HL-60 (cell line): ENCODE measurements at regions not wholly inside any gene's neighbourhood (a gene's known extent, or its start where the extent isn't known, plus 50 kb on each side); places are given as distances from the start of the nearest gene placed in this dataset.

Experiments used
- CTCF ChIP-seq: IDR thresholded peaks from one replicate; pipeline ENCODE4 v1.5.1; 2011; ENCODE audit warnings: low read length, control low read depth, inconsistent platforms; ENCODE audit not compliant: insufficient read depth
- POLR2AphosphoS5 ChIP-seq: IDR thresholded peaks from 2 replicates; pipeline ENCODE4 v1.6.1; 2012; ENCODE audit warnings: low read depth
- TF ChIP-seq, protein P1 (sequence below): IDR thresholded peaks from 2 replicates; pipeline ENCODE4 v1.6.1; 2012; ENCODE audit warnings: low read depth; ENCODE audit not compliant: insufficient replicate concordance

GRCh38 chrX:39542316-39542715 lies 555.4 kb downstream of the BCOR start:
- TF ChIP-seq CTCF (no peak), POLR2AphosphoS5 (no peak)
- TF ChIP-seq, protein P1, sequence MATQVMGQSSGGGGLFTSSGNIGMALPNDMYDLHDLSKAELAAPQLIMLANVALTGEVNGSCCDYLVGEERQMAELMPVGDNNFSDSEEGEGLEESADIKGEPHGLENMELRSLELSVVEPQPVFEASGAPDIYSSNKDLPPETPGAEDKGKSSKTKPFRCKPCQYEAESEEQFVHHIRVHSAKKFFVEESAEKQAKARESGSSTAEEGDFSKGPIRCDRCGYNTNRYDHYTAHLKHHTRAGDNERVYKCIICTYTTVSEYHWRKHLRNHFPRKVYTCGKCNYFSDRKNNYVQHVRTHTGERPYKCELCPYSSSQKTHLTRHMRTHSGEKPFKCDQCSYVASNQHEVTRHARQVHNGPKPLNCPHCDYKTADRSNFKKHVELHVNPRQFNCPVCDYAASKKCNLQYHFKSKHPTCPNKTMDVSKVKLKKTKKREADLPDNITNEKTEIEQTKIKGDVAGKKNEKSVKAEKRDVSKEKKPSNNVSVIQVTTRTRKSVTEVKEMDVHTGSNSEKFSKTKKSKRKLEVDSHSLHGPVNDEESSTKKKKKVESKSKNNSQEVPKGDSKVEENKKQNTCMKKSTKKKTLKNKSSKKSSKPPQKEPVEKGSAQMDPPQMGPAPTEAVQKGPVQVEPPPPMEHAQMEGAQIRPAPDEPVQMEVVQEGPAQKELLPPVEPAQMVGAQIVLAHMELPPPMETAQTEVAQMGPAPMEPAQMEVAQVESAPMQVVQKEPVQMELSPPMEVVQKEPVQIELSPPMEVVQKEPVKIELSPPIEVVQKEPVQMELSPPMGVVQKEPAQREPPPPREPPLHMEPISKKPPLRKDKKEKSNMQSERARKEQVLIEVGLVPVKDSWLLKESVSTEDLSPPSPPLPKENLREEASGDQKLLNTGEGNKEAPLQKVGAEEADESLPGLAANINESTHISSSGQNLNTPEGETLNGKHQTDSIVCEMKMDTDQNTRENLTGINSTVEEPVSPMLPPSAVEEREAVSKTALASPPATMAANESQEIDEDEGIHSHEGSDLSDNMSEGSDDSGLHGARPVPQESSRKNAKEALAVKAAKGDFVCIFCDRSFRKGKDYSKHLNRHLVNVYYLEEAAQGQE: no peak
